ENCODE measurements at regions not wholly inside any gene's neighbourhood (a gene's known extent, or its start where the extent isn't known, plus 50 kb on each side); places are given as distances from the start of the nearest gene placed in this dataset.

DNA sequence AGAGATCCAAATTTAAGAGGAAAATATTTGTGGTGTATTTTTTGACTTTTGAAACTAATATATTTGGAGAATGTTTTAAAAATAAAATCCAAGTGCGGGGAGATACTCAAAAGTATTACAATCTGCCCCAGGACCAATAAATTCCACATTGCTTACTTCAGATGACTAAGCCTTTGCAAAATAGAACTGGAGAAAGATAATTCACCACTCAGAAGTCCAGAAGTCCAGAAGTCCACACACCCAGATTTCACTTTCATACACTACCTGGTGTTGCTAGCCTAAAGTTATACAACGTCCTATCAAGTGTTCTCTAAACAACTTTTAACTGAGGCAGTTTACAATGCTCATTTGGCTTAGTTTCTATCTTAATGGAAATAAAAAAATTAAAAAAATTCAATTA, 487.0 kb upstream of the SEMA3D start:
- H3K36me3 ChIP-seq, result no peaks in the 10 kb centered on the region
- no peaks in the 10 kb centered on the region for H3K27me3 ChIP-seq
- no peaks in the 10 kb centered on the region for H3K9me3 ChIP-seq
- no peak overlapping the region for H3K4me3 ChIP-seq
- no peak for TF ChIP-seq Cebpa-rat (IDR thresholded peaks at IDR 0.05)
- no peak overlapping the region for H3K9ac ChIP-seq
- H3K27ac ChIP-seq, result no peak overlapping the region
- no peak overlapping the region for H3K4me2 ChIP-seq
- H3K4me1 ChIP-seq, result 0 out of 2 replicates have a peak, but pooled peaks cover 4% of the 10 kb centered on the region
- no peaks in the 10 kb centered on the region for H4K20me1 ChIP-seq

DNA sequence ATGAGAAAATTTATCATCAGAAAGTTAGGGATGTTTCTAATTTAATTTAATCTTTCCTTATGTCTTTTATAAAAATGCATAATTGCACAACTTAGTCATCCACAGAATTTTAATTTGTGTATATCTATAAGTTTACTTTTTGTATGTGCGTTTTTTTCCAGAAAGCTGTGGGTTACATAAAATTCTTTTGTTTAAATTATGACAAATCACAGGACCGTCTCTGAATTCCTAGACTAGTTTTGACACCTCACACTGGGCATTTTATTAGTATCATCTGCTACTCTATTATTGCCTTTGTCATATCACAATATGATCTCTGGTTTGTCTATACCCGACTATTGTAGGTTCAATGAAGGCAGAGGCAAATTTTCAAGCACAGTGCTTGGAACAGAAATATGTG, 482.4 kb upstream of the SEMA3D start:
- no peaks in the 10 kb centered on the region for H3K27me3 ChIP-seq
- H3K27ac ChIP-seq, result no peak overlapping the region
- H3K4me1 ChIP-seq, result no peaks in the 10 kb centered on the region
- H3K4me2 ChIP-seq, result no peak overlapping the region
- H3K9me3 ChIP-seq, result no peaks in the 10 kb centered on the region
- no peak overlapping the region for H3K9ac ChIP-seq
- H3K36me3 ChIP-seq, result no peaks in the 10 kb centered on the region
- no peak for TF ChIP-seq Cebpa-rat (IDR thresholded peaks at IDR 0.05)
- no peaks in the 10 kb centered on the region for H4K20me1 ChIP-seq
- no peak overlapping the region for H3K4me3 ChIP-seq

DNA sequence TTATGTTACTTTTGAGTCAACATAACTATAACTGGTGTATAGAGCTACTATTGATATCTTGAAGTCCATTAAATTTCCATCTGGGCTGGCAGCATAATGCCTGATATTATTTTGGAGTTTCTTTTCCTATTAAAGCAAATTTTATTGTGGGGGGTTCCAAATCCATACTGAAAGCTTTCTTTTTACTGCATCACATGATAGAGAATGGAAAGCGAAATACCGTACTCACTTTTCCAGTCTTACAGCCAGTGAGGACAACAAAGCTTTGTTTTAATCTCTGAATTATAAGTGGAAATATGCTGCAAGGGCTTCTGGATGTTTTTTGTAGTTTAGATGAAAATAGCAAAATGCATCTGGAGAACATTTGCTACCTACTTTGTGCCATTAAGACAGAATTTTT, 477.5 kb upstream of the SEMA3D start:
- Histone ChIP-seq H3K27me3 (no peaks in the 10 kb centered on the region), H3K4me3 (no peak overlapping the region), H3K9me3 (no peaks in the 10 kb centered on the region), H3K9ac (no peak overlapping the region), H3K4me1 (no peaks in the 10 kb centered on the region), H3K36me3 (no peaks in the 10 kb centered on the region), H4K20me1 (no peaks in the 10 kb centered on the region), H3K27ac (no peak overlapping the region), H3K4me2 (no peak overlapping the region)
- no peak for TF ChIP-seq Cebpa-rat (IDR thresholded peaks at IDR 0.05)

DNA sequence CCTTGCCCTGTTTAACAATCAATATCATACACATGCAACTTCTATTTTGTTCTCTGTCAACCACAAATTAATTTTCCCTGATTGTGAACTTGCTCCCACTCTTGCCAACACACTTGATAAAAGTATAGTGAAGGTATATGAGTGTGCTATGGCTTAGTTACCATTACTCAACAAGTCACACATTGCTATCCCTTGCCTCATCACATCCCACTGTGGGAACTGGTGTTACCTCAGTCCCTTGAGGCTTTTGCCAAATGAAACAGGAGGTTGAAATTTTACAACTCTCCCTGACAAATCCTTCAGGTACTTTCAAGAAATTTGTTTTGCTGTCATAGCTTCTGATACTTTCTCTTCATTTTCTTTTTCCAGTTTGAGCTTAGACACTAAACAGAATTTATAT, 472.5 kb upstream of the SEMA3D start:
- H3K27me3 ChIP-seq, result no peaks in the 10 kb centered on the region
- H3K9ac ChIP-seq, result no peak overlapping the region
- H3K9me3 ChIP-seq, result no peaks in the 10 kb centered on the region
- H3K27ac ChIP-seq, result no peak overlapping the region
- no peaks in the 10 kb centered on the region for H3K36me3 ChIP-seq
- no peak overlapping the region for H3K4me3 ChIP-seq
- H3K4me2 ChIP-seq, result no peak overlapping the region
- H3K4me1 ChIP-seq, result no peaks in the 10 kb centered on the region
- no peaks in the 10 kb centered on the region for H4K20me1 ChIP-seq
- TF ChIP-seq Cebpa-rat (IDR thresholded peaks at IDR 0.05), result no peak

DNA sequence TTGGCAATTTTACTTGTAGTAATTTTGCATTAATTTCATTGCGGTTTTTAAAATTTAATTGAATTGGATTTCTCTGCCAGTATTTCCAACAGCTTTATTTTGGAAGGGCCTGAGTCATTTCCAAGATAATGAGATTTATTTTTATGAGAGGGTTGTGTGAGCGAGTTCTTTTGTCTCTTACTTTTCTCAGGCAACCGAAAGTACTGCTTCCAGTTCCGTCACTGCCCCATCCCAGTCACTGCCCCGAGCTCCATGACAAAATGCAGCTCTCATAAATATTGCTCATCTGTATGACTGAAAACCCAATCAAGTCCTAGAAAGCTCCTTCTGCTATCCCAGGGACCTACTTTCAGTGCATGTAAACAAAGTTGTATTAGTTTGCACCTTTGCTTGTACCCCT, 468.4 kb upstream of the SEMA3D start:
- H3K27me3 ChIP-seq, result no peaks in the 10 kb centered on the region
- H3K36me3 ChIP-seq, result no peaks in the 10 kb centered on the region
- no peaks in the 10 kb centered on the region for H3K9me3 ChIP-seq
- H3K4me1 ChIP-seq, result no peaks in the 10 kb centered on the region
- TF ChIP-seq Cebpa-rat (IDR thresholded peaks at IDR 0.05), result no peak
- H3K4me3 ChIP-seq, result no peak overlapping the region
- no peak overlapping the region for H3K27ac ChIP-seq
- no peak overlapping the region for H3K9ac ChIP-seq
- no peaks in the 10 kb centered on the region for H4K20me1 ChIP-seq
- H3K4me2 ChIP-seq, result no peak overlapping the region

DNA sequence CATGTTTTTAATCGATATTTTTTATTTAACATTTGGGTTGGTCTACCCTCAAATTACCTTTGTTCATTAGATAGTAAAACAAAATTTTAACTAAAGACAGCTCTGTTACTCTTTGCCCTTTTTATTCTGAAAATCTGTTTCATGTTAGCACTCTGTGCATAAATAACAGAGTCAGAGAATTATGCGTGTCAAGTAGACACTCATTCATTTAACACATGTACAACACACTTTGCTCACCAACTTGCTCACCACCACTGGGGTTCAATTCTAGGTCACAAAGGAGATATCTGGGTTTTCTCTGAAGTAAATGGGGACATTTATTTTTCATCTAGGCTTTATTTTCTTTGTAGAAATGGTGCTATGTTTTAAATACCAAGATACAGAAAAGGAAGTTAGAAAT, 457.4 kb upstream of the SEMA3D start:
- TF ChIP-seq Cebpa-rat (IDR thresholded peaks at IDR 0.05), result no peak
- Histone ChIP-seq H3K4me1 (no peaks in the 10 kb centered on the region), H3K27me3 (no peaks in the 10 kb centered on the region), H3K4me2 (no peak overlapping the region), H4K20me1 (no peaks in the 10 kb centered on the region), H3K9ac (no peak overlapping the region), H3K9me3 (no peaks in the 10 kb centered on the region), H3K27ac (no peak overlapping the region), H3K4me3 (no peak overlapping the region), H3K36me3 (no peaks in the 10 kb centered on the region)

DNA sequence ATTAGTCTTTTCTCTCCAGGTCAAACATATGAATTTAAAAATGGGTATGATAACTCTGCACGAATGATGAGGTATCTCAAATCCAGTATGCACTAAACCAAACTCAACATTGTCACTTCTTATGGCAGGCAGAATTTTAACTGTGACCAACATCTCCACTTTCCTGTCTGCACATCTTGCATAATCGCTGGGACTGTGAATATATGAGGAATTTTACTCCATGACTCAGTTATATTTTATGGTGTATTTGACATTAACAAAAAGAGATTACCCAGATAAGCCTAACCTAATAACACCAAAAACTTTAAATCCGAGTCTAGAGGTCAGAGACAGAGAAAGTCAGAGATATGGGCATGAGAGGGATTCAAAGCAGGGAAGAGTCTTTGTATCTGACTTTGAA, 454.5 kb upstream of the SEMA3D start:
- no peak for TF ChIP-seq Cebpa-rat (IDR thresholded peaks at IDR 0.05)
- Histone ChIP-seq H3K27me3 (no peaks in the 10 kb centered on the region), H3K4me2 (no peak overlapping the region), H3K36me3 (no peaks in the 10 kb centered on the region), H3K9me3 (no peaks in the 10 kb centered on the region), H3K4me1 (no peaks in the 10 kb centered on the region), H4K20me1 (no peaks in the 10 kb centered on the region), H3K9ac (no peak overlapping the region), H3K27ac (no peak overlapping the region), H3K4me3 (no peak overlapping the region)

DNA sequence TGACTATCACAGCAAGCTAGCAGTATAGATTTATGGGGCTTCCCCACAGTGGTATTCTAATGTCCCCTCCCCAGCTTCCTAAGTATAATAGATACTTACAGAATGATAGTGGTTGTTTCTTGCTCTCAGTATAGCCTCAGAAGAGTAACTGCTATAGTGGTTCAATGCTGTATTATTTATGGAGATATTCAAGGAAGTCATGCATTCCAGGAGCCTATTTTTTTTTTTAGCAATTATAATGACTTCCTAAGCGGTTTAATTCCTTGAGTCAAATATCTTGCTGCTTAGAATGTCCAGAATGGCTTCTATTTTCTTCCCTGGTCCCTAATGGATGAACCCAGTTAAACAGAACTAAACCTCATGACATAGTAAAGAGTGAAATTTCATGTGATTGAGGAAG, 451.5 kb upstream of the SEMA3D start:
- Histone ChIP-seq H3K9me3 (no peaks in the 10 kb centered on the region), H3K4me3 (no peak overlapping the region), H4K20me1 (no peaks in the 10 kb centered on the region), H3K27me3 (no peaks in the 10 kb centered on the region), H3K9ac (no peak overlapping the region), H3K36me3 (no peaks in the 10 kb centered on the region), H3K4me1 (no peaks in the 10 kb centered on the region), H3K27ac (no peak overlapping the region), H3K4me2 (no peak overlapping the region)
- TF ChIP-seq Cebpa-rat (IDR thresholded peaks at IDR 0.05), result no peak

DNA sequence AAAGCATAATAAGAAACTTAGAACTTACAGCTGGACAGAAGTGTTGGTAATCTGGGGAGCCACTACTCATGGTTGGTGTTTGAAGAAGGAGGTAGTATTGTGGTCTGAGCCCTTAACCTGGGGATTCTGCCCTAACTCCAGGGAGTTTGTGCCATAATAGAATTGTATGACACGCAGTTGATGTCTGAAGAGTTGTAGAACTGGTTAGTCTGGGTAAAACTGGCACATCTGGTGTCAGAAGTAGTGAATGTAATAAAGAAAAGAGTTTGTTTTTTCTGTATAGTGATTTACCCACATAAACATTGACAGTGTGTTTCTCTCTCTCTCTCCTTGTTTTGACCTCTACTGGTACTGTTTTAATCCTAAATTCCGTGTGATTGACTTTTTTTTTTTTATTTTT, 448.1 kb upstream of the SEMA3D start:
- no peak for TF ChIP-seq Cebpa-rat (IDR thresholded peaks at IDR 0.05)
- no peaks in the 10 kb centered on the region for H3K9me3 ChIP-seq
- H3K4me3 ChIP-seq, result no peak overlapping the region
- no peak overlapping the region for H3K9ac ChIP-seq
- no peak overlapping the region for H3K27ac ChIP-seq
- H3K27me3 ChIP-seq, result no peaks in the 10 kb centered on the region
- H4K20me1 ChIP-seq, result no peaks in the 10 kb centered on the region
- H3K4me1 ChIP-seq, result no peaks in the 10 kb centered on the region
- no peak overlapping the region for H3K4me2 ChIP-seq
- H3K36me3 ChIP-seq, result no peaks in the 10 kb centered on the region

DNA sequence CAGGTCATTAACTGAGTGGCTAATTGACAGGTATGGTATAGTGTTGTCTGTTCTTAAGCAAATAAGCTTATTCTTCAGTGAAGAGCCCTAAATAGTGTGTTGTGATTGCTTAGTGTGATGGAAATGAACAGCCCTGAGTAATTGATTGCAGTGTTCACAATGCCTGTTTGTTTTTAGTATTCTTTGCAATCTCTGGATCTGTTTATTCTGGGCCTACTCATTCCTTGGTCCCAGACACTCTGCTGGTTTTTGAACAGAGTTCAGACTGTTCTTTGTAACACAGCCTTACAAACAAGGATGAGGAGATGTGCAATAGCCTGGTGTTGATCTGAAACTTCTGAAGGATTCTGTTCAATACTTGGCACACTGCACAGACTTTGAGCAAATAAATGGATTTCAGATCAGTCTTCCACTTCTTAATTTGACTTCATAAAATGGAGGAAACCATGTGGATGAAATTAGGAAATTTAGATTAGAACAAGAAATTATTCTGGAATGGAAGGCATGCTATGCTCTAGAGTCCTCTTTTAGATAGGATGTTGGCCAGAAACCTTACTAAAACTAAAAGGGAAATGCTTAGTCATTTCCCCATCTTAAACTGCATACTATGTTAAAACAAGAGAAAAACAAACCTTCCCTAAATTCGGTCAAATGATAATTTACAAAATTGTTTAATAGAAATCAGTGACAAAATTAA, 444.2 kb upstream of the SEMA3D start:
- no peaks in the 10 kb centered on the region for H4K20me1 ChIP-seq
- TF ChIP-seq Cebpa-rat (IDR thresholded peaks at IDR 0.05), result no peak
- no peaks in the 10 kb centered on the region for H3K27me3 ChIP-seq
- H3K9ac ChIP-seq, result no peak overlapping the region
- H3K4me3 ChIP-seq, result no peak overlapping the region
- no peak overlapping the region for H3K4me2 ChIP-seq
- no peaks in the 10 kb centered on the region for H3K4me1 ChIP-seq
- no peak overlapping the region for H3K27ac ChIP-seq
- H3K9me3 ChIP-seq, result no peaks in the 10 kb centered on the region
- no peaks in the 10 kb centered on the region for H3K36me3 ChIP-seq

Measured in BLaER1 (cell line).